Activated CD4-positive, alpha-beta T cell treated with anti-CD3 and anti-CD28 coated beads, Interleukin-2, Interleukin-6, amounts not matched to agents 100 ng/mL and 50 ng/mL, durations not matched to agents 16 hours and 8 hours (primary cell): ENCODE measurements at regions not wholly inside any gene's neighbourhood (a gene's known extent, or its start where the extent isn't known, plus 50 kb on each side); places are given as distances from the start of the nearest gene placed in this dataset.
A peak's percentile ranks its signal among the peaks of the same experiment; 100 is the strongest.
"Not testable (repeated sequence)": the region's sequence is repeated elsewhere in the genome, so short reads cannot be mapped to it uniquely, and the experiment has no call there.

ENCODE experiments used
- DNase-seq: peaks from one replicate; pipeline ENCODE4 v3.0.0-alpha.2; 2020

- DNase-seq, result no peak
Measured at GRCh38 chr10:28354511-28354910, 51.6 kb upstream of the MPP7 start.

GRCh38 chr10:28355376-28355775 lies 52.5 kb upstream of the MPP7 start:
- DNase-seq, result no peak

GRCh38 chr10:28359334-28359733 lies 56.5 kb upstream of the MPP7 start:
- no peak for DNase-seq

GRCh38 chr10:28360175-28360574 lies 57.3 kb upstream of the MPP7 start:
- DNase-seq, result no peak

GRCh38 chr10:28363376-28363775 lies 60.5 kb upstream of the MPP7 start:
- no peak for DNase-seq

- no peak for DNase-seq
Measured at GRCh38 chr10:28365840-28366239, 63.0 kb upstream of the MPP7 start.

- DNase-seq, result no peak
Measured at GRCh38 chr10:28366994-28367393, 64.1 kb upstream of the MPP7 start.

GRCh38 chr10:28367413-28367812 lies 64.5 kb upstream of the MPP7 start:
- no peak for DNase-seq

GRCh38 chr10:28367929-28368484 lies 65.1 kb upstream of the MPP7 start:
- DNase-seq, result peak; percentile 85

- no peak for DNase-seq
Measured at GRCh38 chr10:28370107-28370835, 67.4 kb upstream of the MPP7 start.

- DNase-seq, result not testable (repeated sequence)
Measured at GRCh38 chr10:28371638-28372037, 68.8 kb upstream of the MPP7 start.

- no peak for DNase-seq
Measured at GRCh38 chr10:28374036-28374435, 71.2 kb upstream of the MPP7 start.

GRCh38 chr10:28375399-28376354 lies 72.8 kb upstream of the MPP7 start:
- no peak for DNase-seq

GRCh38 chr10:28378986-28379585 lies 76.2 kb upstream of the MPP7 start:
- no peak for DNase-seq

GRCh38 chr10:28381466-28381865 lies 78.6 kb upstream of the MPP7 start:
- DNase-seq, result no peak

- DNase-seq, result peak; percentile 89
Measured at GRCh38 chr10:28381903-28382347, 79.1 kb upstream of the MPP7 start.

GRCh38 chr10:28382525-28383269 lies 79.8 kb upstream of the MPP7 start:
- DNase-seq, result no peak

GRCh38 chr10:28384557-28384956 lies 81.7 kb upstream of the MPP7 start:
- DNase-seq, result no peak

- no peak for DNase-seq
Measured at GRCh38 chr10:28385748-28386502, 83.1 kb upstream of the MPP7 start.

- DNase-seq, result no peak
Measured at GRCh38 chr10:28386503-28386868, 83.6 kb upstream of the MPP7 start.

- no peak for DNase-seq
Measured at GRCh38 chr10:28387140-28387539, 84.3 kb upstream of the MPP7 start.

- DNase-seq, result no peak
Measured at GRCh38 chr10:28391283-28391682, 88.4 kb upstream of the MPP7 start.
